Chondrocyte (in vitro differentiated cells): ENCODE measurements at regions not wholly inside any gene's neighbourhood (a gene's known extent, or its start where the extent isn't known, plus 50 kb on each side); places are given as distances from the start of the nearest gene placed in this dataset.

Source experiments
- DNase-seq: peaks from one replicate; pipeline ENCODE4 v3.0.0; 2021; ENCODE audit warnings: mixed read lengths, low spot score
- H3K27ac Mint-ChIP-seq: one replicate; pipeline ENCODE4 v1.8.0; 2021; ENCODE audit warnings: mild to moderate bottlenecking, moderate library complexity, mixed read lengths; ENCODE audit not compliant: unreplicated experiment
- H3K27me3 Mint-ChIP-seq: 2 replicates; pipeline ENCODE4 v1.8.0; 2021; ENCODE audit warnings: low read depth, mixed read lengths
- H3K36me3 Mint-ChIP-seq: 2 replicates; pipeline ENCODE4 v1.8.0; 2021; ENCODE audit warnings: low read depth, mixed read lengths
- H3K4me1 Mint-ChIP-seq: 2 replicates; pipeline ENCODE4 v1.8.0; 2021; ENCODE audit warnings: low read depth, mild to moderate bottlenecking, mixed read lengths
- H3K4me3 Mint-ChIP-seq: one replicate; pipeline ENCODE4 v1.8.0; 2021; ENCODE audit warnings: mild to moderate bottlenecking, moderate library complexity, mixed read lengths; ENCODE audit not compliant: unreplicated experiment
- H3K9me3 Mint-ChIP-seq: 2 replicates; pipeline ENCODE4 v1.8.0; 2021; ENCODE audit warnings: low read depth, mixed read lengths
- CTCF ChIP-seq: fragments of 200-600 bp; sonication (generic); IDR thresholded peaks from 2 replicates; pipeline ENCODE4 v1.5.0; 2021; ENCODE audit warnings: antibody characterized with exemption, mild to moderate bottlenecking, moderate library complexity

GRCh38 chr12:105462831-105463230 is 132.3 kb downstream of the C12orf75 start:
- Mint-ChIP-seq H3K36me3 (peaks cover 5% of the 10 kb centered on the region), H3K4me3 (no peak overlapping the region), H3K27me3 (no peaks in the 10 kb centered on the region), H3K9me3 (peaks cover 13% of the 10 kb centered on the region), H3K27ac (peak overlapping the region; percentile 52), H3K4me1 (peaks cover 62% of the 10 kb centered on the region)
- no peak for DNase-seq
- no peak for TF ChIP-seq CTCF

- TF ChIP-seq CTCF, result no peak
- peaks cover 3% of the 10 kb centered on the region for H3K9me3 Mint-ChIP-seq
- no peak overlapping the region for H3K4me3 Mint-ChIP-seq
- H3K36me3 Mint-ChIP-seq, result peaks cover 2% of the 10 kb centered on the region
- no peak overlapping the region for H3K27ac Mint-ChIP-seq
- DNase-seq, result no peak
- peaks cover 49% of the 10 kb centered on the region for H3K4me1 Mint-ChIP-seq
- H3K27me3 Mint-ChIP-seq, result no peaks in the 10 kb centered on the region
Measured at GRCh38 chr12:105464406-105464805, 133.9 kb downstream of the C12orf75 start.

GRCh38 chr12:105466231-105466900 is 135.9 kb downstream of the C12orf75 start:
- no peak for TF ChIP-seq CTCF
- Mint-ChIP-seq H3K4me3 (peak overlapping the region; percentile 10), H3K36me3 (peaks cover 2% of the 10 kb centered on the region), H3K27me3 (no peaks in the 10 kb centered on the region), H3K9me3 (peaks cover 3% of the 10 kb centered on the region), H3K4me1 (peaks cover 30% of the 10 kb centered on the region), H3K27ac (peak overlapping the region; percentile 90)
- no peak for DNase-seq

GRCh38 chr12:105466901-105467598 is 136.6 kb downstream of the C12orf75 start:
- H3K27ac Mint-ChIP-seq, result peak overlapping the region; percentile 90

More at GRCh38 chr12:105466901-105467598, 136.6 kb downstream of the C12orf75 start:
- Mint-ChIP-seq H3K36me3 (peaks cover 2% of the 10 kb centered on the region), H3K4me1 (peaks cover 23% of the 10 kb centered on the region), H3K4me3 (peak overlapping the region; percentile 10), H3K27me3 (no peaks in the 10 kb centered on the region), H3K9me3 (peaks cover 3% of the 10 kb centered on the region)
- no peak for DNase-seq
- TF ChIP-seq CTCF, result no peak
